ENCODE measurements at regions not wholly inside any gene's neighbourhood (a gene's known extent, or its start where the extent isn't known, plus 50 kb on each side); places are given as distances from the start of the nearest gene placed in this dataset.

GRCh38 chr2:201959626-201960025 lies 74.0 kb upstream of the FZD7 start:
- H3K9me3 ChIP-seq = no peaks in the 10 kb centered on the region
- intact Hi-C loops (cut with DNase I) = no loop called here
- DNase-seq = no peak
- no peak overlapping the region for H3K27ac ChIP-seq
- WGBS, 4 donors = 58 to 69% (median 67%) methylated on average over 2 of the region's 2 CpGs
- TF ChIP-seq CTCF (IDR thresholded peaks at IDR 0.05) (no peak), POLR2A (IDR thresholded peaks at IDR 0.05) (no peak)
- H3K27me3 ChIP-seq = no peaks in the 10 kb centered on the region
- H3K4me3 ChIP-seq = no peak overlapping the region
- no peaks in the 10 kb centered on the region for H3K36me3 ChIP-seq
- ATAC-seq = no peak
- peaks cover 0 to 2% (median 0%) of the 10 kb centered on the region in 12 donors for H3K4me1 ChIP-seq

GRCh38 chr2:201960305-201960704 lies 73.3 kb upstream of the FZD7 start:
- H3K4me1 ChIP-seq = peaks cover 0 to 2% (median 0%) of the 10 kb centered on the region in 12 donors
- DNase-seq (no peak), ATAC-seq (no peak)
- no peaks in the 10 kb centered on the region for H3K36me3 ChIP-seq
- no peak overlapping the region for H3K27ac ChIP-seq
- WGBS, 4 donors = 86 to 88% (median 87%) methylated on average over 7 of the region's 7 CpGs
- no peaks in the 10 kb centered on the region for H3K9me3 ChIP-seq
- TF ChIP-seq POLR2A (IDR thresholded peaks at IDR 0.05) = no peak
- TF ChIP-seq CTCF (IDR thresholded peaks at IDR 0.05) = no peak
- no peak overlapping the region for H3K4me3 ChIP-seq
- no peaks in the 10 kb centered on the region for H3K27me3 ChIP-seq
- intact Hi-C loops (cut with DNase I) = no loop called here

GRCh38 chr2:201961401-201961800 lies 72.3 kb upstream of the FZD7 start:
- H3K36me3 ChIP-seq = no peaks in the 10 kb centered on the region
- ATAC-seq (no peak), DNase-seq (no peak)
- H3K4me1 ChIP-seq = no peaks in the 10 kb centered on the region
- WGBS, 4 donors = 85 to 93% (median 90%) methylated on average over 3 of the region's 3 CpGs
- H3K4me3 ChIP-seq = no peak overlapping the region
- H3K27ac ChIP-seq = no peak overlapping the region
- intact Hi-C loops (cut with DNase I) = no loop called here
- H3K27me3 ChIP-seq = no peaks in the 10 kb centered on the region
- TF ChIP-seq POLR2A (IDR thresholded peaks at IDR 0.05) (no peak), CTCF (IDR thresholded peaks at IDR 0.05) (no peak)
- no peaks in the 10 kb centered on the region for H3K9me3 ChIP-seq

- Histone ChIP-seq H3K27ac (no peak overlapping the region), H3K4me1 (no peaks in the 10 kb centered on the region), H3K4me3 (no peak overlapping the region), H3K36me3 (no peaks in the 10 kb centered on the region), H3K9me3 (no peaks in the 10 kb centered on the region), H3K27me3 (no peaks in the 10 kb centered on the region)
- 82 to 88% (median 86%) methylated on average over 14 of the region's 14 CpGs for WGBS, 4 donors
- DNase-seq (no peak), ATAC-seq (no peak)
- intact Hi-C loops (cut with DNase I) = no loop called here
- TF ChIP-seq CTCF (IDR thresholded peaks at IDR 0.05) (no peak), POLR2A (IDR thresholded peaks at IDR 0.05) (no peak)
Measured at GRCh38 chr2:201962774-201963562, 70.7 kb upstream of the FZD7 start.
